Naive thymus-derived CD8-positive, alpha-beta T cell (primary cell): ENCODE measurements at regions not wholly inside any gene's neighbourhood (a gene's known extent, or its start where the extent isn't known, plus 50 kb on each side); places are given as distances from the start of the nearest gene placed in this dataset.
"Not testable (repeated sequence)": the region's sequence is repeated elsewhere in the genome, so short reads cannot be mapped to it uniquely, and the experiment has no call there.

Experiments used
- ATAC-seq, 2 donors: fragments of 150-1000 bp; cut with Tn5 transposase in 1 of 2; sonication (Bioruptor Pico), chemical (Tn5 transposase) in 1 of 2; 1 replicate in 1 of 2; 2 replicates in 1 of 2; pipeline ENCODE4 v1.10.0; 2021; ENCODE audit warnings: mild to moderate bottlenecking in 2 of 2, moderate library complexity in 2 of 2
- POLR2A ChIA-PET: fragments of 350-600 bp; sonication (Branson Sonifier 250); formaldehyde crosslinking; loops from one replicate; lab custom pipeline; 2021; ENCODE audit warnings: antibody characterized with exemption; lab: Charles Lee
- DNase-seq, 10 donors: peaks; one replicate each; pipeline versions ENCODE4 v3.0.0 to v3.0.0-alpha.2; 2020 to 2022
- H3K27ac Mint-ChIP-seq, 10 donors: one replicate each; pipeline ENCODE4 v1.8.0; 2020 to 2022; ENCODE audit warnings: mild to moderate bottlenecking in 10 of 10, mixed read lengths in 10 of 10, moderate library complexity in 4 of 10, inconsistent platforms in 1 of 10
- H3K27me3 Mint-ChIP-seq, 5 donors: one replicate each; pipeline ENCODE4 v1.8.0; 2021 to 2022; ENCODE audit warnings: mixed read lengths in 5 of 5
- H3K36me3 Mint-ChIP-seq, 3 donors: one replicate each; pipeline ENCODE4 v1.8.0; 2020 to 2022; ENCODE audit warnings: mixed read lengths in 3 of 3, mild to moderate bottlenecking in 2 of 3, inconsistent platforms in 1 of 3
- H3K4me1 Mint-ChIP-seq, 4 donors: one replicate each; pipeline ENCODE4 v1.8.0; 2021 to 2022; ENCODE audit warnings: mixed read lengths in 4 of 4
- H3K4me3 Mint-ChIP-seq, 10 donors: one replicate each; pipeline ENCODE4 v1.8.0; 2020 to 2022; ENCODE audit warnings: mild to moderate bottlenecking in 10 of 10, mixed read lengths in 10 of 10, moderate library complexity in 6 of 10, inconsistent platforms in 1 of 10
- H3K9me3 Mint-ChIP-seq, 9 donors: one replicate each; pipeline ENCODE4 v1.8.0; 2020 to 2022; ENCODE audit warnings: mixed read lengths in 9 of 9, mild to moderate bottlenecking in 3 of 9, inconsistent platforms in 1 of 9, moderate library complexity in 1 of 9

GRCh38 chr10:37534166-37534565 lies 323.2 kb downstream of the ZNF248 start:
- no peak for ATAC-seq
- Mint-ChIP-seq H3K4me1 (no peaks in the 10 kb centered on the region), H3K27ac (no peak overlapping the region), H3K27me3 (peaks cover 0 to 6% (median 0%) of the 10 kb centered on the region in 5 donors), H3K4me3 (no peak overlapping the region), H3K36me3 (peaks cover 0 to 10% (median 0%) of the 10 kb centered on the region in 3 donors), H3K9me3 (peaks cover 10 to 31% (median 11%) of the 10 kb centered on the region in 9 donors)
- no peak for DNase-seq
- POLR2A ChIA-PET = no interaction called here

- H3K27me3 Mint-ChIP-seq, H3K36me3 Mint-ChIP-seq, H3K4me1 Mint-ChIP-seq, DNase-seq, ATAC-seq, H3K27ac Mint-ChIP-seq, POLR2A ChIA-PET, H3K4me3 Mint-ChIP-seq: not testable (repeated sequence)
- peaks cover 0 to 14% (median 0%) of the 10 kb centered on the region in 9 donors for H3K9me3 Mint-ChIP-seq
These were observed 332.0 kb downstream of the ZNF248 start for GRCh38 chr10:37525410-37525809.

- peaks cover 0 to 2% (median 0%) of the 10 kb centered on the region in 5 donors for H3K27me3 Mint-ChIP-seq
- H3K4me3 Mint-ChIP-seq = no peak overlapping the region
- peaks cover 0 to 10% (median 0%) of the 10 kb centered on the region in 9 donors for H3K9me3 Mint-ChIP-seq
- no peak for DNase-seq
- no peak for ATAC-seq
- H3K36me3 Mint-ChIP-seq = no peaks in the 10 kb centered on the region
- POLR2A ChIA-PET = no interaction called here
- H3K4me1 Mint-ChIP-seq = no peaks in the 10 kb centered on the region
- H3K27ac Mint-ChIP-seq = no peak overlapping the region
These were observed 336.9 kb downstream of the ZNF248 start for GRCh38 chr10:37520488-37520887.

DNA sequence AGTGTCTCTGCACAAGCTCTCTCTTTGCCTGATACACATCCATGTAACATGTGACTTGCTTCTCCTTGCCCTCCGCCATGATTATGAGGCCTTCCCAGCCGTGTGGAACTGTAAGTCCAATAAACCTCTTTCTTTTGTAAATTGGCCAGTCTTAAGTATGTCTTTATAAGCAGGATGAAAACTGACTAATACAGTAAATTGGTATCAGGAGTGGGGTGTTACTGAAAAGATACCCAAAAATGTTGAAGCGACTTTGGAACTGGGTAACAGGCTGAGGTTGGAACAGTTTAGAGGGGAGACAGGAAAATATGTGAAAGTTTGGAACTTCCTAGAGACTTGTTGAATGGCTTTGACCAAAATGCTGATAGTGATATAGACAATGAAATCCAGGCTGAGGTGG lies 346.9 kb downstream of the ZNF248 start:
- H3K27ac Mint-ChIP-seq, H3K4me1 Mint-ChIP-seq, DNase-seq, ATAC-seq, H3K4me3 Mint-ChIP-seq, H3K27me3 Mint-ChIP-seq, POLR2A ChIA-PET: not testable (repeated sequence)
- H3K9me3 Mint-ChIP-seq = peaks cover 0 to 60% (median 22%) of the 10 kb centered on the region in 9 donors
- peaks cover 0 to 23% (median 0%) of the 10 kb centered on the region in 3 donors for H3K36me3 Mint-ChIP-seq

GRCh38 chr10:37496061-37496460 lies 361.3 kb downstream of the ZNF248 start:
- Mint-ChIP-seq H3K36me3 (no peaks in the 10 kb centered on the region), H3K4me3 (no peak overlapping the region), H3K4me1 (no peaks in the 10 kb centered on the region), H3K9me3 (peaks cover 0 to 15% (median 2%) of the 10 kb centered on the region in 9 donors), H3K27me3 (no peaks in the 10 kb centered on the region), H3K27ac (no peak overlapping the region)
- POLR2A ChIA-PET = no interaction called here
- ATAC-seq (no peak), DNase-seq (no peak)

DNA sequence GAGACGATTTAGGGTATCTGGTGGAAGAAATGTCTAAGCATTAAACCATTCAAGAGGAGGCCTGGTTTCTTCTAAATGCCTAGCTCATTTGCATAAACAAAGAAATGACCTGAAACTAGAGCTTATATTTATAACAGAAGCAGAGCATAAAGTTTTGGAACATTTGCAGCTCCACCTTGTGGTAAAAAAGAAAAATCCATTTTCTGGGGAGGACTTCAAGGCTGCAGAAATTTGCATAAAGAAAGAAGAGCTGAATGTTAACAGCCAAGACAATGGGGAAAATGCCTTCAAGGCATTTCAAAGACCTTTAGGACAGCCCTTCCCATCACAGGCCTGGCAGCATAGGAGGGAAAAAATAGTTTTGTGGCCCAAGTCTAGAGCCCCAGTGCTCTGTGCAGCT lies 362.0 kb downstream of the ZNF248 start:
- POLR2A ChIA-PET = no interaction called here
- Mint-ChIP-seq H3K4me1 (no peaks in the 10 kb centered on the region), H3K36me3 (no peaks in the 10 kb centered on the region), H3K4me3 (no peak overlapping the region), H3K9me3 (peaks cover 0 to 18% (median 2%) of the 10 kb centered on the region in 9 donors), H3K27ac (no peak overlapping the region), H3K27me3 (no peaks in the 10 kb centered on the region)
- DNase-seq (no peak), ATAC-seq (no peak)

DNA sequence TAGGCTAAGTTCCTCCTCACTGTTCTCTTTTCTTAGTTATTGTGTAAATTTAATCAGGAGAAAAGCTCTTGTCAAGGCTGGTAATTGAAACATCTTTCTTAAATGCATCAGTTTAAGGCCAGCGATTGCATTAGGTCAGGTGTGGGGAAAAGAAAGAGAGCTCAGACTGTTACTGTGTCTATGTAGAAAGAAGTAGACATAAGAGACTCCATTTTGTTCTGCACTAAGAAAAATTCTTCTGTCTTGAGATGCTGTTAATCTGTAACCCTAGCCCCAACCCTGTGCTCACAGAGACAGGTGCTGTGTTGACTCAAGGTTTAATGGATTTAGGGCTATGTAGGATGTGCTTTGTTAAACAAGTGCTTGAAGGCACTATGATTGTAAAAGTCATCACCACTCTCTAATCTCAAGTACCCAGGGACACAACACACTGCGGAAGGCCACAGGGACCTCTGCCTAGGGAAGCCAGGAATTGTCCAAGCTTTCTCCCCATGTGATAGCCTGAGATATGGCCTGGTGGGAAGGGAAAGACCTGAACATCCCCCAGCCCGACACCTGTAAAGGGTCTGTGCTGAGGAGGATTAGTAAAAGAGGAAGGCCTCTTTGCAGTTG lies 364.1 kb downstream of the ZNF248 start:
- ATAC-seq, POLR2A ChIA-PET, H3K27ac Mint-ChIP-seq, H3K4me1 Mint-ChIP-seq, H3K36me3 Mint-ChIP-seq, H3K27me3 Mint-ChIP-seq, DNase-seq, H3K4me3 Mint-ChIP-seq: not testable (repeated sequence)
- H3K9me3 Mint-ChIP-seq = peaks cover 0 to 24% (median 9%) of the 10 kb centered on the region in 9 donors

DNA sequence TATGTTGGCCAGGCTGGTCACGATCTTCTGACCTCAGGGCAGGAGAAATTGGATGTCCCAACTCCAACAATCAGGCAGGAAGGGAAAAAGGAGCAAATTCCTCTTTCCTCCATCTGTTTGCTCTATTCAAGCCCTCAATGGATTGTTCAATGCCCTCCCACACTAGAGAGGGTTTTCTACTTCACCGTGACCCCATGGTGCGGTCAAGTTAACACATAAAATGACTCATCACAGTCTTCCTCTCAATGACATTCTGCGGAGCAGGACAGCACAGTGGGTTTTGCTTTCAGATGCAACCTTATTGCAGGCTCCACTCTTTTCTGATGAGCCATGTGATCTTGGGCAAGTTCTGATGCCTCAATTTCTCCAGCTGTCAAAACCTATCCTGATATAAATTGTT lies 364.9 kb downstream of the ANKRD30A start:
- POLR2A ChIA-PET = no interaction called here
- H3K4me1 Mint-ChIP-seq = no peaks in the 10 kb centered on the region
- H3K27me3 Mint-ChIP-seq = no peaks in the 10 kb centered on the region
- no peak overlapping the region for H3K27ac Mint-ChIP-seq
- no peak for ATAC-seq
- no peak for DNase-seq
- no peaks in the 10 kb centered on the region for H3K36me3 Mint-ChIP-seq
- H3K4me3 Mint-ChIP-seq = no peak overlapping the region
- H3K9me3 Mint-ChIP-seq = peaks cover 0 to 14% (median 9%) of the 10 kb centered on the region in 9 donors

GRCh38 chr10:37489658-37490003 lies 364.2 kb downstream of the ANKRD30A start:
- no peak for ATAC-seq
- H3K4me3 Mint-ChIP-seq = no peak overlapping the region
- POLR2A ChIA-PET = no interaction called here
- H3K27me3 Mint-ChIP-seq = no peaks in the 10 kb centered on the region
- H3K27ac Mint-ChIP-seq = no peak overlapping the region
- H3K9me3 Mint-ChIP-seq = peaks cover 0 to 15% (median 9%) of the 10 kb centered on the region in 9 donors
- H3K4me1 Mint-ChIP-seq = no peaks in the 10 kb centered on the region
- DNase-seq = no peak
- no peaks in the 10 kb centered on the region for H3K36me3 Mint-ChIP-seq

GRCh38 chr10:37488792-37489657 lies 363.6 kb downstream of the ANKRD30A start:
- peaks cover 0 to 16% (median 9%) of the 10 kb centered on the region in 9 donors for H3K9me3 Mint-ChIP-seq
- ATAC-seq (no peak), DNase-seq (no peak)

DNA sequence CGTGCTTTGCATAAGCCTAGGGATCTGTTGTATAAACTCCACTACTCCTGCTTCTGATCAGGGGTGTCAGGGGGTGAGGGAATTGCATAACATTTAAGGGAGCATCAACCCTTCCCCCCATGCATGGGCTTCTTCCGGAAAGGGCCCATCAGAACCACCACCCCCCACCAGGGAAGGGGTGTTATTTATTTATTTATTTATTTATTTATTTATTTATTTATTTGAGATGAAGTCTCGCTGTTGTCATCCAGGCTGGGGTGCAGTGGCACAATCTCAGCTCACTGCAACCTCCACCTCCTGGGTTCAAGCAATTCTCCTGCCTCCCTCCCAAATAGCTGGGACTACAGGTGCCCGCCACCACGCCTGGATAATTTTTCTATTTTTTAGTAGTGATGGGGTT lies 355.2 kb downstream of the ANKRD30A start:
- H3K36me3 Mint-ChIP-seq, DNase-seq, ATAC-seq, H3K4me1 Mint-ChIP-seq, H3K27ac Mint-ChIP-seq, POLR2A ChIA-PET, H3K4me3 Mint-ChIP-seq, H3K27me3 Mint-ChIP-seq: not testable (repeated sequence)
- H3K9me3 Mint-ChIP-seq = peaks cover 0 to 14% (median 4%) of the 10 kb centered on the region in 9 donors

More at GRCh38 chr10:37488792-37489657, 363.6 kb downstream of the ANKRD30A start:
- Mint-ChIP-seq H3K27me3 (no peaks in the 10 kb centered on the region), H3K36me3 (no peaks in the 10 kb centered on the region), H3K27ac (no peak overlapping the region), H3K4me3 (no peak overlapping the region), H3K4me1 (no peaks in the 10 kb centered on the region)
- POLR2A ChIA-PET = no interaction called here

DNA sequence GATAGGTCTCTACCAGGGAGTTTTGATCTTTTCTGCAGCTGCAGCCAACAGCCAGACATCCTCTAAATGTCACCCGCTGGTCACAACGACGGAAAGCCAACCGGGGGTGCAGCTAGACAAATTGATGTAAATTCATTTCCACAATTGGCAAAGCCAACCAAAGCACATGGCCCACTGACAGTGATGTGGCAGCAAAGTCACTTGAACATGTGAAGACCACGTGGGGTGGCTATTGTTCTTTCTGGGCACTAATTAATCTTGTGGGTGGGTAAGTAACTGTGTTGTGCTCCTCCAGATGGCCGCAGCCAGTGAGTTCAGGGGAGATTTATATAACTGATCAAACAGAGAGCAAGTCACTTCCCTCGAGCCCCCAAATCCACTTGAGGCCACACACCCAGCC lies 354.1 kb downstream of the ANKRD30A start:
- DNase-seq (no peak), ATAC-seq (no peak)
- peaks cover 0 to 14% (median 2%) of the 10 kb centered on the region in 9 donors for H3K9me3 Mint-ChIP-seq
- no peaks in the 10 kb centered on the region for H3K36me3 Mint-ChIP-seq
- no peaks in the 10 kb centered on the region for H3K4me1 Mint-ChIP-seq
- POLR2A ChIA-PET = no interaction called here
- no peak overlapping the region for H3K27ac Mint-ChIP-seq
- H3K27me3 Mint-ChIP-seq = no peaks in the 10 kb centered on the region
- no peak overlapping the region for H3K4me3 Mint-ChIP-seq

GRCh38 chr10:37478381-37478780 lies 353.0 kb downstream of the ANKRD30A start:
- no peak overlapping the region for H3K4me3 Mint-ChIP-seq
- no peak for ATAC-seq
- DNase-seq = no peak
- H3K36me3 Mint-ChIP-seq = no peaks in the 10 kb centered on the region
- POLR2A ChIA-PET = no interaction called here
- peaks cover 0 to 14% (median 5%) of the 10 kb centered on the region in 9 donors for H3K9me3 Mint-ChIP-seq
- no peaks in the 10 kb centered on the region for H3K27me3 Mint-ChIP-seq
- H3K27ac Mint-ChIP-seq = no peak overlapping the region
- H3K4me1 Mint-ChIP-seq = no peaks in the 10 kb centered on the region
